Right lung (tissue), 2 donors: ENCODE measurements at regions not wholly inside any gene's neighbourhood (a gene's known extent, or its start where the extent isn't known, plus 50 kb on each side); places are given as distances from the start of the nearest gene placed in this dataset.
A peak's percentile ranks its signal among the peaks of the same experiment; 100 is the strongest.

Source experiments
- DNase-seq, 2 donors: peaks; one replicate each; pipeline ENCODE4 v3.0.0-alpha.2; 2013

DNA sequence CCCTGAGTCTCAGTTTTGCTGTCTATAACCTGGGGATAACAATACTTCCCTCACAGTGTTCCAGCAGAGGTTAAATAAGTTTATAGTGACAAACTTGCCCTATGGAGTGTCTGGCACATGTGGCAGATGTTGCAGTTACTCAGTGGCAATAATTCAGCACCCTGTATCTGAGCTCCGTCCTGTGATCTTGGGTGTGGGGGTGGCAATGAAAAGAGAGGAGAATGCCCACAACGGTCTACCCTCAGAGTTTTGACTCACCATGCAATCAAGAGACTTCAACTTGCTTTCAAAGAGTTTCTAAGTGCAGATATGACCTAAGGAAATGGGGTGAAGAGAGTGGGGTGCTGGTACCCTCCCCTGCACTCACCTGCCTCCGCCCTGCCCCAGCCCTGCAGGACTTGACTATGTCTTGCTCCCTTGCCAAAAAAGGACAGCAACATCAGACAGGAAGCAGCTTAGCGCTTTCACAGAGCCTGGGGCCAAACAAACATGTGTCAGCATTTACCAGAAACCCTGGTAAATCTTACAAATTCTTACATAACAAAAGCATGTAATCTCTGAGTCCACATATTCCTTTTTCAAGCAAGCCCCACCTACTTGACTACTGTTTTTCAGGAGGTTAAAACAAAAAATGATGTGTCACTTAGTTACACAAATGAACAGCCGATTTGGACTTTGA is 185.1 kb upstream of the CAMK1G start:
- no peak for DNase-seq

DNA sequence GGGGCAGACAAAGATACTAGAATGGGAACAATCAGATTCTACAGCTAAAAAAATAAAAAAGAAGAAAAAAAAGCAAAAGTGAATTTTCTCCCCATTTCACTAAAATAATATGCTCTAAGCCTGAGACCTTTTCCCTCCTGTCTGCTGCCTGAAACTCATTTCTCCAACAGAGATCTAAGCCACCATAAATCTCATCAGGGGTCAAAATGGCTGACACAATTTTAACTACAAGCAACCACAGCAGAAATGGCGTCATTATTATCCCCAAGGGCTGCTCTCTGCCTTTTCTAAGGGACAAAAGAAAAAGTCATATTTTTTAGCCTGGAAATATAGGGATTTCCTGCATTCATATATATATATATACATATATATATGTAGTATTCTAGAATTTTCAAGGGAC is 183.7 kb upstream of the CAMK1G start:
- DNase-seq = no peak

DNA sequence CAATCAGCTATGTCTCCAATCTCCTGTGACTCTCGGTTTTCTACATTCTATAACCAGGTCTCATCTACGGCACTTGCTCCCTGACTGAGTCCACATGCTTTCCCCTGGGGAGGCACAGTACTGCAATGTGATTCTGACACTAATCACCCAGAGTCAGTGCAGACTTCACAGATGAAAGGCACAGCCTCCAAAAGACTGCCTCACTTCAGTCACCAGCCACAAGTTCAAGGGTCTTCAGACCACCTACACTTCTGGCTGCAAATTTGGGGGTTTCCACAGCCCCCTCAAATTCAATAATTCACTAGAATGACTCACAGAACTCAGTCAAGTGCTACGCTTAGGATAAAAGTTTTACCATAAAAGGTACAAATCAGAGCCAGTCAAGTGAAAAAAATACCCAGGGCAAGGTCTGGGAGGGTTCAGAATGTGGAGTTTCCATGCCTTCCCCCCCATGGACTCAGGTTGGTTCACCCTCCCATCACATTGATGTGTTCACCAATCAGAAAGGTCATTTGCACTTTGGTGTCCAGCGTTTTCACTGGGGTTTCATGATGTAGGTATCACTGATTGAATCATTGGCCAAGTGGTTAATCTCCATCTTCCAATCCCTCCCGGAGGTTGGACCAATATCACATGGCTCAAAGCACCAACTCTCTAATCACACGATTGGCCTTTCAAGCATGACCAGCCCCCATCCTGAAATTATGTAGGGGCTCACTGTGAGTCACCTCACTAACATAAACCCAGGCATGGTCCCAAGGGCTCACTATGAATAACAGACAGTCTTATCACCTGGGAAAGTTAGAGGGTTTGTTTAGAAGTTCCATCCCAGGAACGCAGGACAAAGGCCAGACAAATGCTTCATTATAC is 182.9 kb upstream of the CAMK1G start:
- DNase-seq = no peak

DNA sequence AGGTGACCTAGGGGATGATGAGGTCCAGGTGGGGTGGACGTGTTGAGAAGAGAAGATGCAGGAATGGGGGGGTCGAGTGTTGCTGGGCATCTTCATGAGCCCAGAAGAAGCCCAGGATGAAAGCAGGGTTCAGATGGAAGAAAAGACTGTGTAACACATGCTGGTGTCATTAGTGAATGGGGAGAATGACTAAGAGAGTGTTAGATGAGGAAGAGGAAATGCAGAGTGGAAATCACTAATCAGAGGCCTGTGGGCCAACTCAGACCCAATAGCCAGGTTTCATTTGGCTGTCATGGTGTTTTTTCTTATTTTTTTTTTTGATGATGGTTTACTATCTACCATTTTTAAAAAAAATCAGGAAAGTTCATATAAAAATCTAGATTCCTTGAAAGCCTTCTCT is 180.8 kb upstream of the CAMK1G start:
- DNase-seq = no peak

DNA sequence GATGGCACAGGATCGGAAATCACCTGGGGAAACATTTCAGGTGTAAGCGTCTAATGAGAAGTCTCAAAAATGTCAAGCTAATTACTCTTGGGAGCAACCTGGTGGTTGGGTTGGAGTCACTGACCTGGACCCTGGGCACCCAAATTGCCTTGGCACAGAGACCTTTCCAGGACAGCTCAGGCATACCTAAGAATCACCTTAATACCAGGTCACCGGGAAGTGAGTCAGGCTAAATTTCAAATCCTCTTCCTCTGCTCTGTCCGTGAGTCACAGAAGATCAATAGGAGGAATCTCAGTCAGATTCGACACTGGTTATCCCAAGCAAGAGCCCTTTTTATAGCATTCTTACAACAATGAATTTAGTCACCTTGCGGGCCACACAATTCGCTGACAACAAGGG is 179.6 kb upstream of the CAMK1G start:
- DNase-seq = no peak

DNA sequence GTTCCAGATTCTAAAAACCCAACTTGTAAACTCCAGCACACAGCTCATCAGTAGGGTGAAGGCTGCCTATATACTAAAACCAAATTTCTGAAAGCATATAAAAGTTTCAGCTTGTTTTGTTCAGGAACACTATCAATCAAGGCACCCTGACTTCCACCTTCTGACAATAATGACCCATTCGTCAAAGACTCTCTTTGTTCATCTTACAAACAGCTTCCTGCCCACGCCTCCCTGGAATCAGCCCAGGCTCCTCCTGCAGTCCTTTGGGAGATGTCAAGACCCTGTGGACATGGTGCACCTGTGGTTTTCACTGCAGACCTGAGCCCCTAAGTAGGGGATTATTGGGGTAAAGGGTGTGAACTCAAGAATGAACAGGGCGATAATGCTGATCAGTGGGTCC is 178.9 kb upstream of the CAMK1G start:
- no peak for DNase-seq

DNA sequence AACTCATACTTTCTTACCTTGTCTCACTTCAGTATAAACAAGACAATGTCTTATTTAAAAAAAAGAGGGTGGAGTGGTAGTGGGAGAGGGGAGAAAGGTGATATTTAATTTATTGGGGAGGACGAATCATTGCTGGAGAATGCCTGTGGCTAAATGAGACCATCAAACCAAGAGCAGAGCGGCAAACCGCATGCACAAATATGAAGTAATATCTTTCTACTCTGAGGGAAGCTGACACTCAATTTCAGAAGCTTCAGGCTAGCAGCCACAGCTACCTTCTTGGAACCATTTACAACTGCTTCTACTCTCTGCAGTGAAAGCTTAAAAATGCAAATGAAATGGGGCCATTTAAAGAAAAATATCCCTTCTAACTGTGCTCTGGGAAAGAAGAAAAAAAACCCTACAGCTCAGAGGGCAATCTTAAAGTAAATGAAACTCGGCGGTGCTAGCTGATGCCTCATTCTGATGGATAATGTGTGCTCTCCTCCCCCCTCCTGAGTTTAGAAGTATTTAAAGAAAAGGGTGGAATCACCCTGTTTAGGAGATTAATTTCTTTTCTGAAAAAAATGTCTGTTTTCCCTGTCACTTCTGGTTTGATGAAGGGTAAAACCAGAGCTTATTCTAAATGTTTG is 178.2 kb upstream of the CAMK1G start:
- no peak for DNase-seq

DNA sequence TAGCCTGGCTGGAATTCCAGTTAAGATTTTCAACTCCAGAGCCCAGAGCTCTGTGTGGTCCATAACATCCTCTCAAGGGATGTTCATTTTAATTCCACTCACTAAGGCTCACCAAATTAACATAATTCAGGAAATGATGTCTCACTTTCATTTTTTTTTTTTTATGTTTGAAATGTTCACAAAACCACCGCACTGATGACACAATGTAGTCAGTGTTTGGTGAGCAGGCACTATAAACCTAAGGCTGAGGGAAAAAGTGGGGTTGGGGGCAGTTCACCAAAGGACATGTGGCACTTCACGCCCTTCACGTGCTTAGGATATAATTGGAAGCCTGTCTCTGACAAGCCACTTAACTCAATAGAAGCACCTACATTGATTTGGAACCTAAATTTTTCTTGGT is 177.3 kb upstream of the CAMK1G start:
- no peak for DNase-seq

DNA sequence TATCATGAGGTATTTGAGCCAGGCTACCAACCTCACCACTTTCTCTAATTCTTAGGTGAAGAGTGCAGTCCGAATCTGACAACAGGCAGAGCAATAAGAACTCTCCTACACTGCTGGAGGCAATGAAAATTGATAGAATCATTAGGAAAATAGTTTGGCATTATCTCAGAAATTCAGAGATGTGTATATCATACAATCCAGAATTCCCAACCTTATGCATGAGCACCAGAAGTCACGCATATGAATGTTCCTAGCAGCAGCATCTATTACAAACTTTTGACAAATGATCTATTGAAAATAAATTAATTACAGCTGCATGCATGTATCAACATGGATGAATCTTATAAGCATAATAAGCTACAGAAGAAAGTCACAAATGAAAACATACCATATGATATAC is 176.9 kb upstream of the CAMK1G start:
- DNase-seq = no peak

DNA sequence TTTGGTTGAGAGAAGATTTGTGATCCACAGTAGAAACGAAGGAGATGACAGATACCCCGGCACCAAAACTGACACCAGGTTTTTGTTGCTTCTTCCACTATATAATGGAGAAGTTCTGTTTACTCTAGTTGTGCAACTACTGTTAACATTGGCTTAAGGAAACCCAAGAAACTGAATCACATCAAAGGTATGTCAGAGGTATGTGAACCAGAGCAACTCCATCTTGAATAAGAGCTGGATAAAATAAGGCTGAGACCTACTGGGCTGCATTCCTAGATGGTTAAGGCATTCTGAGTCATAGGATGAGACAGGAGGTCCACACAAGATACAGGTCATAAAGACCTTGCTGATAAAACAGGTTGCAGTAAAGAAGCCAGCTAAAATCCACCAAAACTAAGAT is 173.7 kb upstream of the CAMK1G start:
- no peak for DNase-seq

DNA sequence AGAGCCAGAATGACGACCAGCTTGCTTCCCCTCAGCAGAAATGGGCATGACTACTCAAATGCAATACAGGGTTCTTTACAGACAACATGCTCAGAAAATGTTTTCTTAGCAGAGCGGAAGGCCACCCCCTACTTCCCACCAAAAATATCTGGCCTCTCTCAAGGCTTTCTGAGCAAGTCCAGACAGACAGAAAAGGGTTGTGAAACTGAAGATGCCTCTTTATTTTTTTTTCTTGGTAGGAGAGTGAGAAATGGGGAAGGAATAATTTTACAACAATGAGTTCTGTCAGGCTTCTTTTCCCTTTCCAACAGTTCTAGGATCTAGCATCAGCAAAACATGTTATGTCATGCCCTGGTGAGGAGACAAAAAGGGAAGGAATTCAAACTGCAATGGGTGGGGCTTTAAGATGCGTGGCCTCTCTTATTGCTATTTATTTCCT is 172.0 kb upstream of the CAMK1G start:
- DNase-seq = no peak

DNA sequence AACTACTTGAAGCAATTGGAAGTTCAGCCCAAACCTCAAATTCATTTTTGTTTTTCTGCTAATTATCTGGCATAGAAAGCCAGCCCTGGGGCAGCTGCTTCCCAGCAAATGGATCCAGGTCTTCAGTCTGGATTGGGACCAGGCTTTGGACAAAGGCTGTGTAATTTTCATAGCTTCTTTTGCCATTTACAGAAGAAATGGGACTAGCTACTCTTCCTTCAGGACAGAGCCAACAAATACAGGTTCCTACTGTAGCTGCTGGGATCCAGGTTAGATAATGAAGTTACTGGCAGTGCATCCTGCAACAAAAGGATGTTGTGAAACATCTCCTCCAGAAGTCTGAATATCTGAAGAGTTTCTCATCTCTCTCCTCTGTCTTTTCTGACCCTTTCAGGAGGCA is 171.5 kb upstream of the CAMK1G start:
- no peak for DNase-seq

DNA sequence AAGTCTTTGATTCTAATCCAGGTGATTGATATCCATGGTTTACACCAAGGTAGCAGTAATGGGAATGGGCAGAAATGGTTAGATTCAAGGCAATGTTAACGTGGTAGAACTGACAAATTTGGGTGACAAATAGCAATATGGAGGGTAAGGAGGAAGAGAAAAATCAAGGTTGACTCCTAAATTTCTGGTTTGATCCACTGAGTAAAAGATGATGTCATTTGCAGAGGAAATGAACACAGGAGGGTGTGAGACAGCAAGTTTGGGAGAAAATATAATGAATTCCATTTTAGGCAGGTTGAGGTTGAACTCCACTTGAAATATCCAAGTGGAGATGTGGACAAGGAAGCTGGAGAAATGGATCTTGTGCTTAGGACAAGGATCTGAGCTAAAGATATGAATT is 170.9 kb upstream of the CAMK1G start:
- no peak for DNase-seq

DNA sequence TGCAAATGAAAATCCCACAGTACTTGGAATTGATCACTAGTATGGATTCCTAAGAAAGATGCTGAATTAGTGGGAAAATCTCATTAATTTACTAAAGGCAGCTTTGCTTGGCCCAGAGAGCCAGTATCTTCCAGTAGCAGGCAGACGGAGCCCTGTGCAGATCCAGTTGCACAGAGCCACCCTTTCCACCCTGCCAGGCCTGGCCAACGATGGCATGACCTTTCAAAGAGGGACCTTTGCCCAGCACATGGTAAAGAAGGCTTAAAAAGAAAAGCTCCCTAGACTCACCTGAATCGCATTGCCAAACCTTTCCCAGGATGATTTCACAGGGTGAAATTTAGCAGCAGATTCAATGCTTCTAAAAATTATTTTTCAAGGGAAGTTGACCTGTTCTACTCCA is 170.5 kb upstream of the CAMK1G start:
- DNase-seq = no peak

DNA sequence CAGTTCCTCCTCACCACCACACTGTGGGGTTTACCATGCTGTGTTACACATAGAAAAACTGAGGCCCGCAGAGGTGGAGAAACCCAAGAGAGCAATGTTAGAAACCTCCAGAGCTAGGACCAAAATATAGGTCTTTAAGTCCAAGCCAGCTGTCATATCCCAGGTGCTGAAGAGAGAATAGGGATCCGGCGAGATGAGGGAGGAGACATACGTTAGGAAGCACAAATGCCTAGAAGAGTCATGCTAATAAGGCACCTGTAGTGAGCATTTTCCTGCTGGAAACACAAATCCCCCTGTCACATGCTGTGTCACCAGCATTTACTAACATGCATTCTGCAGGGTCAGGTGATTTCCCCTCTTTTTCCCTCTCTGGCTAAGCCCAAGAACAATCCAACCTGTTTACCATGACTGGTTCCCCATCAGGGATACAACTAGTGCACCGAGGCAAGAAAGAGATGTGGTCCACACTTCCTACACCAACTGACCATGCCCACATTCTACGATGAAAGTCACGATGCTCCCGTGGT is 168.6 kb upstream of the CAMK1G start:
- no peak for DNase-seq

DNA sequence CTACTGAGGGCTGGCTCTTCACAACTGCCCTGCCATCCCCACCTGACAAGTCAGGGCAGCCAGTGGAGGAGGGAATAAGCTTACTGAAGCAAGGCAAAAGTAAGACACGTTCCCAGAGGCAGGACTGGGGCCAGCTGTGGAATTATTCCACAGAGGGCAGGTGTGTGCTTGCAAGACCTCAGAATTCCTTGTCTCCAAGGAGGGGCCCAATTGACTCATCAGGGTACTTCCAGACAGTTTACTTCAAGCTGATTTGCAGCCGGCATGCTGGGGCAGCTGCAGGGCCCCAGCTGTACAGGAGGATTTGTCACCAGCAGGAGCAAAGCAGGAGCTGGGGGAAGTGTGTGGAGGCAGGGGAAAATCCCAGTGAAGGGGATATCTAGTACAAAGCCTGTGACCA is 167.5 kb upstream of the CAMK1G start:
- no peak for DNase-seq

DNA sequence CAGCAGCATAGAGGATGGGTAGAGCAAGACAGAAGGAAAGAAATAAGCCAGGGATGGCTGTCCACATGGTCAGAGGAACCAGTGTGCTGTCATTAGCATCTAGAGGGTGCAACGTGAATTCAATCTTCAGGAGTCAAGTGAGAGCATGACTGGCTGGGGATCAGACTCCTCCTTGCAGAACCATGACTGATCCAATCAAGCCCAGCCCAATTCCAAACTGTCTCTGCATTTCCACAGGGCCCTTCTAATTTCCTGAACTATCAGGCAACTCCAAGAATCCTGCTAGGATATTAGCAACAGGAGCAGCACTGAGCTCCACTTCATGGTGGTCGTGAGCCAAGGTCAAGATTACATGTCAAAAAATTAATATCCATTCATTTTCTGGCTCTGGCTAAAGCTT is 166.8 kb upstream of the CAMK1G start:
- DNase-seq = no peak

DNA sequence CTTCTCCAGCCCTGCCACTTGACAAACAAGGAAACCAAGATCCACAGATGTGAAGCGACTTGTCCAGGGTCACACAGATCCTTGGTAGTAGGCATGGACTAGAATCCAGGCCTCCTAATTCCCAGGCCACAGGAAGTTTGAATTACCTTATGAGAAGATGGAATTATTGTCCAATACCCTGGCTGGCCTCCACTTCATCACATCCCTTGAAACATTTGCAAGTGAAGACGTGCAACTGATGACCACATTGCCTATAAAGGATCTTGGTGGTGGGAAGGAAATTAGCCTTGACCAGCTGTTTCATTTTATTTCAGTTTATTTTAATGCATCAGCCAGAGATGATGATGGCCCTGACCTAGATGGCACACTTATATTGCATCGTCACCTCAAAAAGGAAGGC is 165.8 kb upstream of the CAMK1G start:
- DNase-seq = peak in 1 of 2 donors; percentile 29

DNA sequence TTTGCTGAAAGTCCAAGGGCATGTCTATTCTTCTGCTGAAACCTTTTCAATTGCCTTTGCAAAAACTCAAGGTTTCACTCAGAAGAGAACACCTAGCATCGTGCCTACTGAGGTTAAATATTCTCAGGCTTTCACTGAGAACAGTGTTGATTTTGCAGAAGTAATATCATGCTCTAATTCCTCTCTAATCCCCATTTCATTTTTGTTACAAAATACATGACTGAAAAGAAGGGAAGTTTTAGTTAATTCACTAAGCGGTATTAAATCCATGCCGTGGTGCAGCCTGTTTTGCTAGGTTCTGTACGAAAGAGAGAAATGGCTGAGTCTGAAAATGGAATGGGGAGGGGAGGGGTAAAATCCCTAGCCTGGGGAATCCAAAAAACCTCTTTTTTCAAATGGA is 163.2 kb upstream of the CAMK1G start:
- no peak for DNase-seq

DNA sequence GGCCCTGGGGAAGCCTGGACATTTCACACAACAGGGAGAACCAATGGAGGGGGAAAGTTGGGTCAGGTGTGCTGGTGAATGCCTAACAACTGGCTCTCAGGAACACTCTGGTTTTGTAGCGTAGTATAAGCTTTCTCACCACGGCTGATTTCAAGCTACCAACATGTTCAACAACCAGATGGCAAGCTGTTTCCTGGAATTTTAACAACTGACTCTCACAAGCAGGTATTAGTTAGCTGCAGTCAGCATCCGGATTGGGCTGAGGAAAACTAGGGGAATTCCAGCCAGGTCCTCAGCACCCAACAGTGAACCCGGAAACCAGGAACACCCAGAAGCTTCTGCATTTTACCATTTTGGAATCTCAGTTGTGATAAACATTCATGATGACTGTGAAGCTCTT is 162.3 kb upstream of the CAMK1G start:
- no peak for DNase-seq

DNA sequence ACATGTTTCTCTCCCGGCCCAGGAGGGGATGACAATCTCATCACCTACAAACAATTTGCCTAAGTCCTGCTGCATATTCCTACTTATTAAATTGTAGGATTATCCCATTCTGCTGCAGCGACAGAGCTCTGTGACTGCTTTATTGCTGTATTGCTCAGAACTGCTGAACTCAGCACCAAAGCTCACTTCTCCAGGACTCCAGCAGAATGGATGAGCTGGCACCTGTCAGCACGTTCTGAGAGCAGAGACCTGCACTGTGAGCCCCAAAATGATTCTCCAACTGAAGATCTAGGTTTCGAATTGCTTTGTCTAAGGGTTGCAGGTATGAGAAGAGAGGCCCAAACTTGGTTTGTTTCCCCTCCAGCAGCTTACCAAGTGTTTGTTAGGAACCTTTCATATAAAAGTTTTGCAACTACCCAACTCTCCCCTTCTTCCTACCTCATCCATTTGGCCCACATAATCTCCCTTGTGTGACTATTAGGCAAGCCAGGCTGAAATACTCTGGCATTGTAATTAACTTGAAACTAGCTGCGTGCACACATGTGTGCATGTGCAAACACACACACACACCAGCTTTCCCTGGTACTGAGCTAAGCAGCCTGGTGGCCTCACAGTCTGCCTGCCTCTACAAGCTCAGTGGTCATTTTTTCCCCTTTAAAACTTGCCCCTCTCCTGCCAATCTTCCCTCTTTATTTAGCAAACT is 161.4 kb upstream of the CAMK1G start:
- no peak for DNase-seq

DNA sequence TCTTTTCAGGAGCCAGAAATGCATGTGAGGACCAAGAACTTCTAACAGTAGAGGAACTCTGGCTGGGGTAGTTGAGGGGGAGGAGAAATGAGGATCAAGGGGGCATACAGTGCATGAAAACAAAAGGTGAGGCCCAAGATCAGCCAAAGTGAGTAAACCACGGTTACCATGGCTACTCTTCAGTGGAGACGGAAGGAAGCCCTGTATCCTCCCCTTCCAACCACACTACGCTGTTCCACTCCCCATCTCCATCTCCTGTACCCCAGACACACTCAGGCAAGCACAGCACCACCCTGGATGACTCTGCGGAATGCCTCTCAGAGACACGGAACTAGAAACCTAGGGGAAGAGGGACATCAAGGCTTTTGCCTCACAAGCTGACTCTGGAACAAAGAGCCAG is 157.6 kb upstream of the CAMK1G start:
- DNase-seq = no peak
